NT2/D1 (cell line): ENCODE measurements at regions not wholly inside any gene's neighbourhood (a gene's known extent, or its start where the extent isn't known, plus 50 kb on each side); places are given as distances from the start of the nearest gene placed in this dataset.

ENCODE experiments used
- SUZ12 ChIP-seq: IDR thresholded peaks from 2 replicates; pipeline ENCODE4 v1.6.1; 2011; ENCODE audit not compliant: insufficient read length, insufficient read depth; ENCODE audit errors: extremely low read depth
- YY1 ChIP-seq: IDR thresholded peaks from 2 replicates; pipeline ENCODE4 v1.6.1; 2011; ENCODE audit not compliant: insufficient read length, insufficient read depth

DNA sequence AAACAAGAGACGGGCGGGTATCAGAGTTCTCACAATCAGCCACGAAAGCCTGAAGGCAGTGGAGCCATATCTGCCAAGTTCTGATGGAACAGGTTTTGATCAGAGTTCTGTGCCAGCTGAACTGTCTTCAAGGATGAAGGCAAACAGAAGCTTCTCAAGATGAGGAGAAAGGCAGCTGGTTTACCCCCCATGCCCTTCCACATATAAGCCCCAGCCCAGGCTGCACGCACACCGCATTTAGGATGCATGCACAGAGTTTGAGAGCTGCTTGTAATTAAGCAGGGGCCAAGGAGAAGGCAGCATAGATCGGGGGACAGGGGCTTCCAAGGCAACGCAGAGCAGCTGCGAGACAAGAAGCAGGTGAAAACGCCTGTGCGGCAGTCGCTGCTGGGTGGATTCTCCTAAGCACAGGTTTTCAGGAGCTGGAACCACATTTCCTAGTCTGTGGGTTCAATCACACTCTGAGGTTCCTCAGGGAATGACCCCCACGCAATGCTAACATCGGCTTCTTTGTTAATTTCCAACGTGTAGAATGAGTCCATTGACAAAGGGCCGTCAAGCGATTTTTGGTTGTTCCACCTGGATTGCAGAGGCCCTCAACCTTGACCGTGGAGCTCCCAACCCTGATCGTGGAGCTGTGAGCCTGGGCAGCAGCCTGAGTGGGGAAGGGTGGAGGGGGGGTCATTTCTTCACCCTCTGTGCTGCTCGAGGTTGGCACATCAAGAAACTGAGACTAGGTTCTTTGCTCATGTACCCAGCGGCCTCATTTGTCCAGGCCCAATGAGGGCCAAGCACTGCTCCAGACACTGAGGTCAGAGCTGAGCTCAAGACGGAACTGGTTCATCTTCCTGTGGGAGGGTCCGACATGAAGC, 81.7 kb upstream of the SHISAL1 start:
- TF ChIP-seq SUZ12 (no peak), YY1 (no peak)
